H1 (cell line): ENCODE measurements at regions not wholly inside any gene's neighbourhood (a gene's known extent, or its start where the extent isn't known, plus 50 kb on each side); places are given as distances from the start of the nearest gene placed in this dataset.

Experiments used
- CTCF ChIA-PET: fragments of 300-600 bp; sonication (Branson Sonifier 250); formaldehyde crosslinking; loops from one replicate; lab custom pipeline; 2021; ENCODE audit not compliant: partially characterized antibody; lab: Charles Lee
- POLR2A ChIA-PET: fragments of 300-600 bp; sonication (Branson Sonifier 250); formaldehyde crosslinking; loops from one replicate; lab custom pipeline; 2021; ENCODE audit warnings: inconsistent platforms; ENCODE audit not compliant: partially characterized antibody; lab: Charles Lee
- DNase-seq, 2 experiments: peaks; one replicate each; pipeline versions ENCODE4 v3.0.0 to v3.0.0-alpha.2; 2010 to 2022; ENCODE audit warnings: low spot score in 2 of 2, low read depth in 1 of 2, mixed read lengths in 1 of 2
- FAIRE-seq: peaks from 2 replicates; lab custom pipeline; 2011; peaks lifted over from hg19 to GRCh38; lab: Jason Lieb, UNC
- H2AFZ ChIP-seq: 2 replicates; pipeline ENCODE4 v1.8.1; 2012; ENCODE audit warnings: low read length, inconsistent platforms
- H2AK5ac ChIP-seq: 2 replicates; pipeline ENCODE4 v1.6.1; 2013; ENCODE audit warnings: low read depth, low read length
- H2BK120ac ChIP-seq: replicated peaks from 2 replicates; pipeline ENCODE3; 2013; ENCODE audit warnings: low read depth, low read length, inconsistent platforms
- H2BK12ac ChIP-seq: 2 replicates; pipeline ENCODE4 v1.6.1; 2013; ENCODE audit warnings: low read depth, low read length
- H2BK15ac ChIP-seq: 2 replicates; pipeline ENCODE4 v1.6.1; 2013; ENCODE audit warnings: low read length
- H2BK20ac ChIP-seq: 2 replicates; pipeline ENCODE4 v1.6.1; 2013; ENCODE audit warnings: low read length
- H2BK5ac ChIP-seq: 2 replicates; pipeline ENCODE4 v1.6.1; 2013; ENCODE audit warnings: low read depth, low read length
- H3K14ac ChIP-seq: 2 replicates; pipeline ENCODE4 v1.6.1; 2013; ENCODE audit warnings: inconsistent platforms; ENCODE audit not compliant: insufficient read length
- H3K18ac ChIP-seq: 2 replicates; pipeline ENCODE4 v1.6.1; 2013; ENCODE audit warnings: low read length; ENCODE audit errors: extremely low read depth
- H3K23ac ChIP-seq: 2 replicates; pipeline ENCODE4 v1.6.1; 2013; ENCODE audit warnings: inconsistent platforms; ENCODE audit not compliant: insufficient read length
- H3K23me2 ChIP-seq: 2 replicates; pipeline ENCODE4 v1.6.1; 2013; ENCODE audit warnings: low read depth, low read length
- H3K27ac ChIP-seq: 2 replicates; pipeline ENCODE4 v1.6.1; 2011; ENCODE audit warnings: low read depth, low read length, inconsistent platforms
- H3K27me3 ChIP-seq, 4 experiments: replicated peaks in 1 of 4; 1 replicate in 1 of 4; 2 replicates in 3 of 4; pipeline versions ENCODE4 v1.6.1 to v1.8.1; 2011 to 2013; ENCODE audit warnings: low read length in 3 of 4, mild to moderate bottlenecking in 3 of 4, inconsistent platforms in 2 of 4, mixed read lengths in 2 of 4, moderate library complexity in 1 of 4; ENCODE audit not compliant: control insufficient read depth in 3 of 4, insufficient read depth in 3 of 4; ENCODE audit errors: extremely low read depth in 1 of 4
- H3K36me3 ChIP-seq, 4 experiments: 2 replicates each; pipeline versions ENCODE4 v1.6.1 to v1.8.1; 2011 to 2013; ENCODE audit warnings: mild to moderate bottlenecking in 4 of 4, low read length in 3 of 4, moderate library complexity in 2 of 4, control low read depth in 1 of 4, inconsistent platforms in 1 of 4; ENCODE audit not compliant: insufficient read depth in 4 of 4, control insufficient read depth in 2 of 4
- H3K4ac ChIP-seq: replicated peaks from 2 replicates; pipeline ENCODE3; 2013; ENCODE audit warnings: low read length, low read depth, mixed read lengths, inconsistent platforms; ENCODE audit not compliant: insufficient read length
- H3K4me1 ChIP-seq, 4 experiments: replicated peaks in 1 of 4; 1 replicate in 1 of 4; 2 replicates in 3 of 4; pipeline versions ENCODE4 v1.6.1 to v1.8.1; 2011 to 2013; ENCODE audit warnings: low read length in 3 of 4, inconsistent platforms in 2 of 4, mixed read lengths in 1 of 4; ENCODE audit not compliant: insufficient read depth in 4 of 4, control insufficient read depth in 3 of 4
- H3K4me2 ChIP-seq, 2 experiments: 2 replicates each; pipeline versions ENCODE4 v1.6.1 to v1.8.1; 2011 to 2013; ENCODE audit warnings: low read depth in 2 of 2, low read length in 2 of 2, control low read depth in 1 of 2, inconsistent platforms in 1 of 2, mild to moderate bottlenecking in 1 of 2; ENCODE audit not compliant: insufficient read depth in 1 of 2
- H3K4me3 ChIP-seq, 4 experiments: fragments of 200-600, 300-600 bp in 1 of 4; sonication (generic), shearing (Covaris generic), sonication (Bioruptor Twin) in 1 of 4; 2 replicates each; pipeline versions ENCODE4 v1.5.1 to v1.8.1; 2011 to 2016; ENCODE audit warnings: low read length in 4 of 4, low read depth in 3 of 4, control low read depth in 2 of 4, inconsistent platforms in 2 of 4, mild to moderate bottlenecking in 2 of 4, mixed read lengths in 1 of 4, moderate library complexity in 1 of 4; ENCODE audit not compliant: insufficient read depth in 2 of 4; ENCODE audit errors: extremely low read depth in 1 of 4
- H3K56ac ChIP-seq: replicated peaks from 2 replicates; pipeline ENCODE3; 2013; ENCODE audit warnings: low read depth, mild to moderate bottlenecking, mixed read lengths, low read length, inconsistent platforms; ENCODE audit not compliant: insufficient read length
- H3K79me1 ChIP-seq: 2 replicates; pipeline ENCODE4 v1.6.1; 2013; ENCODE audit warnings: low read depth, low read length, control low read depth
- H3K79me2 ChIP-seq, 2 experiments: 2 replicates each; pipeline versions ENCODE4 v1.6.1 to v1.8.1; 2012 to 2013; ENCODE audit warnings: low read length in 2 of 2, mild to moderate bottlenecking in 2 of 2, inconsistent platforms in 1 of 2; ENCODE audit not compliant: insufficient read depth in 2 of 2, control insufficient read depth in 1 of 2
- H3K9ac ChIP-seq, 4 experiments: replicated peaks in 1 of 4; 1 replicate in 1 of 4; 2 replicates in 3 of 4; pipeline versions ENCODE4 v1.6.1 to v1.8.1; 2011 to 2013; ENCODE audit warnings: low read depth in 3 of 4, low read length in 3 of 4, control low read depth in 2 of 4, mild to moderate bottlenecking in 2 of 4, moderate library complexity in 2 of 4, inconsistent platforms in 1 of 4; ENCODE audit errors: extremely low read depth in 1 of 4
- H3K9me3 ChIP-seq, 2 experiments: 2 replicates each; pipeline versions ENCODE4 v1.6.1 to v1.8.1; 2012 to 2013; ENCODE audit warnings: mild to moderate bottlenecking in 2 of 2, moderate library complexity in 2 of 2, control low read depth in 1 of 2, inconsistent platforms in 1 of 2, low read depth in 1 of 2, low read length in 1 of 2, mixed read lengths in 1 of 2; ENCODE audit not compliant: insufficient read depth in 2 of 2
- H4K20me1 ChIP-seq, 2 experiments: replicated peaks in 1 of 2; 2 replicates each; pipeline versions ENCODE3 to v1.8.1; 2011 to 2013; ENCODE audit warnings: inconsistent platforms in 2 of 2, low read length in 2 of 2, mild to moderate bottlenecking in 1 of 2; ENCODE audit not compliant: insufficient read depth in 2 of 2, control insufficient read depth in 1 of 2
- H4K5ac ChIP-seq: 2 replicates; pipeline ENCODE4 v1.6.1; 2013; ENCODE audit warnings: low read length, low read depth, mixed read lengths, inconsistent platforms; ENCODE audit not compliant: insufficient read length
- H4K8ac ChIP-seq: 2 replicates; pipeline ENCODE4 v1.8.0; 2013; ENCODE audit warnings: mild to moderate bottlenecking, moderate library complexity, low read length, inconsistent platforms; ENCODE audit not compliant: insufficient read depth; ENCODE audit errors: extremely low read depth
- H4K91ac ChIP-seq: replicated peaks from 2 replicates; pipeline ENCODE3; 2013; ENCODE audit warnings: low read length, mixed read lengths, inconsistent platforms; ENCODE audit not compliant: insufficient read length
- CTCF ChIP-seq, 3 experiments: IDR thresholded peaks; 1 replicate in 2 of 3; 2 replicates in 1 of 3; pipeline versions ENCODE4 v1.5.1 to v1.6.1; 2011; ENCODE audit warnings: low read length in 3 of 3, mild to moderate bottlenecking in 3 of 3, inconsistent platforms in 2 of 3, low read depth in 1 of 3, moderate library complexity in 1 of 3; ENCODE audit not compliant: insufficient read depth in 1 of 3; ENCODE audit errors: control extremely low read depth in 1 of 3
- HDAC2 ChIP-seq, 2 experiments: fragments of 300-600 bp in 1 of 2; sonication (generic) in 1 of 2; IDR thresholded peaks; 2 replicates each; pipeline ENCODE4 v1.6.1; 2011 to 2012; ENCODE audit warnings: low read depth in 2 of 2, low read length in 2 of 2, mild to moderate bottlenecking in 2 of 2, moderate library complexity in 2 of 2, borderline replicate concordance in 1 of 2, inconsistent platforms in 1 of 2
- MAFK ChIP-seq: IDR thresholded peaks from 2 replicates; pipeline ENCODE4 v1.6.1; 2012; ENCODE audit warnings: low read depth, mild to moderate bottlenecking, improper control_type of control experiment, low read length
- SAP30 ChIP-seq: fragments of 300-600 bp; sonication (generic); IDR thresholded peaks from 2 replicates; pipeline ENCODE4 v1.7.1; 2012; ENCODE audit warnings: low read length, moderate library complexity, mild to moderate bottlenecking, inconsistent platforms; ENCODE audit not compliant: insufficient read depth, insufficient replicate concordance
- SUZ12 ChIP-seq: fragments of 200-600 bp; sonication (generic); IDR thresholded peaks from 2 replicates; pipeline ENCODE4 v1.6.1; 2012; ENCODE audit warnings: mild to moderate bottlenecking, inconsistent platforms, low read length, moderate library complexity, mixed read lengths

- H2BK12ac ChIP-seq = no peak overlapping the region
- H2AFZ ChIP-seq = no peak overlapping the region
- H3K4me1 ChIP-seq = no peaks in the 10 kb centered on the region
- H3K4me3 ChIP-seq = no peak overlapping the region
- no peak overlapping the region for H2AK5ac ChIP-seq
- no peaks in the 10 kb centered on the region for H3K9me3 ChIP-seq
- no peaks in the 10 kb centered on the region for H3K27me3 ChIP-seq
- H2BK15ac ChIP-seq = no peak overlapping the region
- H4K8ac ChIP-seq = no peak overlapping the region
- H3K56ac ChIP-seq = no peak overlapping the region
- H3K14ac ChIP-seq = no peak overlapping the region
- no peak overlapping the region for H3K4ac ChIP-seq
- no peaks in the 10 kb centered on the region for H3K36me3 ChIP-seq
- H4K91ac ChIP-seq = no peak overlapping the region
- H3K4me2 ChIP-seq = no peak overlapping the region
- H3K9ac ChIP-seq = no peak overlapping the region
- no peak overlapping the region for H3K27ac ChIP-seq
- ChIA-PET CTCF (interaction anchor here (0.7 to 6.2 kb wide), 16 partner anchors 8 to 349 kb away, joined by 3 to 93 read pairs (median 10); partner anchors contain the start of genes LARP7 and ZGRF1), POLR2A (no interaction called here)
- no peak overlapping the region for H2BK5ac ChIP-seq
- H3K23ac ChIP-seq = no peak overlapping the region
- H4K5ac ChIP-seq = no peak overlapping the region
- no peak overlapping the region for H2BK120ac ChIP-seq
- H3K79me1 ChIP-seq = no peaks in the 10 kb centered on the region
- H2BK20ac ChIP-seq = no peak overlapping the region
- FAIRE-seq (no peak), DNase-seq (no peak)
- no peaks in the 10 kb centered on the region for H3K79me2 ChIP-seq
- no peak overlapping the region for H3K18ac ChIP-seq
- no peaks in the 10 kb centered on the region for H3K23me2 ChIP-seq
- H4K20me1 ChIP-seq = no peaks in the 10 kb centered on the region
- no peak for TF ChIP-seq CTCF (IDR thresholded peaks at IDR 0.05; ENCODE audit: control extremely low read depth in 1 of 3, insufficient read depth in 1 of 3, low read depth in 1 of 3, low read length in 3 of 3)
- no peak for TF ChIP-seq HDAC2 (IDR thresholded peaks at IDR 0.05; ENCODE audit: borderline replicate concordance in 1 of 2, low read depth in 2 of 2, low read length in 2 of 2)
- TF ChIP-seq SUZ12 = no peak
- TF ChIP-seq MAFK = no peak
- no peak for TF ChIP-seq SAP30
These were observed 109.1 kb upstream of the ANK2 start for GRCh38 chr4:112940336-112940735.
